ENCODE measurements at regions not wholly inside any gene's neighbourhood (a gene's known extent, or its start where the extent isn't known, plus 50 kb on each side); places are given as distances from the start of the nearest gene placed in this dataset.

GRCh38 chr2:60379216-60379615 lies 174.2 kb downstream of the BCL11A start:
- no peak for TF ChIP-seq CTCF (IDR thresholded peaks at IDR 0.05)
- no peak for TF ChIP-seq POLR2A (IDR thresholded peaks at IDR 0.05)
